CD4-positive, alpha-beta memory T cell (primary cell): ENCODE measurements at regions not wholly inside any gene's neighbourhood (a gene's known extent, or its start where the extent isn't known, plus 50 kb on each side); places are given as distances from the start of the nearest gene placed in this dataset.
A peak's percentile ranks its signal among the peaks of the same experiment; 100 is the strongest.

ENCODE experiments used
- CTCF ChIA-PET: fragments of 350-600 bp; sonication (Branson Sonifier 250); formaldehyde crosslinking; loops from one replicate; lab custom pipeline; 2021; ENCODE audit warnings: inconsistent platforms; ENCODE audit not compliant: partially characterized antibody; lab: Charles Lee
- POLR2A ChIA-PET: fragments of 350-600 bp; sonication (Branson Sonifier 250); formaldehyde crosslinking; loops from one replicate; lab custom pipeline; 2021; ENCODE audit not compliant: partially characterized antibody; lab: Charles Lee
- DNase-seq, 5 donors: peaks; one replicate each; pipeline versions ENCODE4 v3.0.0 to v3.0.0-alpha.2; 2020 to 2022; ENCODE audit warnings: mixed read lengths in 1 of 5
- H3K27ac ChIP-seq: one replicate; pipeline ENCODE4 v1.7.0; 2013; ENCODE audit warnings: low read depth, low read length
- H3K27me3 ChIP-seq: 2 replicates; pipeline ENCODE4 v1.7.0; 2013; ENCODE audit warnings: mild to moderate bottlenecking, low read length, moderate library complexity; ENCODE audit not compliant: insufficient read depth
- H3K36me3 ChIP-seq: 2 replicates; pipeline ENCODE4 v1.7.0; 2013; ENCODE audit warnings: mild to moderate bottlenecking, low read length, moderate library complexity; ENCODE audit not compliant: insufficient read depth
- H3K4me1 ChIP-seq: 2 replicates; pipeline ENCODE4 v1.7.0; 2013; ENCODE audit warnings: mild to moderate bottlenecking, low read length, moderate library complexity; ENCODE audit not compliant: insufficient read depth
- H3K4me3 ChIP-seq, 2 donors: one replicate each; pipeline ENCODE4 v1.7.0; 2013; ENCODE audit warnings: low read length in 2 of 2, mild to moderate bottlenecking in 1 of 2
- H3K9me3 ChIP-seq, 2 donors: one replicate each; pipeline ENCODE4 v1.7.0; 2013; ENCODE audit warnings: low read length in 2 of 2, control low read depth in 1 of 2; ENCODE audit not compliant: control insufficient read depth in 1 of 2
- H3K27ac Mint-ChIP-seq, 7 donors: one replicate each; pipeline ENCODE4 v1.8.0; 2020 to 2021; ENCODE audit warnings: mixed read lengths in 7 of 7, mild to moderate bottlenecking in 6 of 7, inconsistent platforms in 3 of 7, moderate library complexity in 3 of 7
- H3K27me3 Mint-ChIP-seq, 2 donors: one replicate each; pipeline ENCODE4 v1.8.0; 2020 to 2021; ENCODE audit warnings: mixed read lengths in 2 of 2
- H3K36me3 Mint-ChIP-seq, 2 donors: one replicate each; pipeline ENCODE4 v1.8.0; 2020 to 2021; ENCODE audit warnings: mixed read lengths in 2 of 2, inconsistent platforms in 1 of 2, mild to moderate bottlenecking in 1 of 2
- H3K4me1 Mint-ChIP-seq, 4 donors: one replicate each; pipeline ENCODE4 v1.8.0; 2020 to 2021; ENCODE audit warnings: mixed read lengths in 4 of 4, mild to moderate bottlenecking in 1 of 4
- H3K4me3 Mint-ChIP-seq, 8 donors: one replicate each; pipeline ENCODE4 v1.8.0; 2020 to 2021; ENCODE audit warnings: mixed read lengths in 8 of 8, mild to moderate bottlenecking in 7 of 8, moderate library complexity in 6 of 8, inconsistent platforms in 3 of 8
- H3K9me3 Mint-ChIP-seq, 8 donors: one replicate each; pipeline ENCODE4 v1.8.0; 2020 to 2021; ENCODE audit warnings: mixed read lengths in 8 of 8, mild to moderate bottlenecking in 5 of 8, inconsistent platforms in 3 of 8, moderate library complexity in 1 of 8
- intact Hi-C: fragments of 100-400 bp; cut with micrococcal nuclease; formaldehyde crosslinking; loops from one replicate; pipeline ENCODE4 v1.15.1; 2023

DNA sequence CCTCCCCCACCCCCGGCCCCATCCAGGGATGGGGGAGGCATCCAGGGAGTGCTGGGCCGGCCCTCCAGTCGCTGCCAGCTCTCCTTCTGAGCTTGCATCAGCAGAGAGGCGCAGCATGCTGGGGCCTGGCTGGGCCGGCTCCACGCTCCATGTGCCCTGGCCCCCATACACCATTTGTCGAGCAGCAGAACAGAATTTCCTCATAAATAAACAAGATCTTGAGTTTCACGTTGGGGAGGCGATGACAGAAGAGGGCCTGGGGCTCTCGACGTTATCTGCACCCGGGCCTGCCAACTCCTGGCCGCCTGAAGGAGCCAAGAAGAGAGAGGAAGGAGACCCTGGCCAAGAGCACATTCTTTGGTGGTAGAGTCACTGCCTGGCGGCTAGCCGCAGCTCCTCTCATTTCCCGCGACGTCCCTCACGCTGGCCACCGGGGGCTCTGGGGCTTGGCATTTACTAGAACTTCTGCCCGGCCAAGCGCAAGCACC, 177.0 kb downstream of the FGF18 start:
- ChIA-PET CTCF (no interaction called here), POLR2A (no interaction called here)
- Mint-ChIP-seq H3K4me1 (peaks cover 0 to 7% (median 5%) of the 10 kb centered on the region in 4 donors), H3K27me3 (peaks cover 4 to 16% of the 10 kb centered on the region in 2 donors), H3K36me3 (no peaks in the 10 kb centered on the region), H3K4me3 (no peak overlapping the region), H3K9me3 (peaks cover 0 to 4% (median 0%) of the 10 kb centered on the region in 8 donors), H3K27ac (no peak overlapping the region)
- H3K27me3 ChIP-seq, result no peaks in the 10 kb centered on the region
- no peak for DNase-seq
- no peaks in the 10 kb centered on the region for H3K9me3 ChIP-seq
- H3K27ac ChIP-seq, result no peak overlapping the region
- H3K4me3 ChIP-seq, result no peak overlapping the region
- H3K4me1 ChIP-seq, result no peaks in the 10 kb centered on the region
- no peaks in the 10 kb centered on the region for H3K36me3 ChIP-seq
- intact Hi-C loops, result no loop called here

DNA sequence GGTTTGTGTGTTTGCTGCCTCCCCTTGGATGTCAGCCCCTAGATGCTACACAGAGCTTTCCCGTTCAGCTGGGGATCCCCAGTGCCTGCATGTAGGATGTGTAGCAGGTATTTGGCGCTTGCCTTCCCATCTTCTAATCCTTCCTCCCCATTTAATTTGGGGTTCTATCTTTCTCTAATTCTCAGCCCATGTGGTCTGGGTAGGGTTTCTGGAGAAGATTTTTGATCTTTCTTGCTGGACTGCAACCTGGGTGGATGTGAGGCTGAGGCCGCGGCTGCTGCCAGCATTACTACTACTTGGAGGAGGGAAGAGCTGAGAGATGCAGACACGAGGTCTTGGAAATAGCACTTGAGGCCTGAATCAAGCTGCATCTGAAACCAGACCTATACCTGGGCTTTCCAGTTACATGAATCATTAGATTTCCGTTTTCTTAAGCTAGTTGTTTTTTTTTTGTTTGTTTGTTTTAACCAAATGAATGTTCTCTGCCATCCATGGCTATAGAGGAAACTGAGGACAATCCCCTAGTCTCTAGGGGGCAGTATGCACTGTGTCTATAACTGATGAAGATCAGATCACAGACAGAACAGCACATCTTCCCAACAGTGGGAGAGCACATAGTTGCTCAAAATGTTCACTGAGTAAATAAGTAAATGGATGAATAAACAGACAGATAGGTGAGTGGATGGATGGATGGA, 178.6 kb downstream of the FGF18 start:
- H3K9me3 Mint-ChIP-seq, result peaks cover 0 to 4% (median 0%) of the 10 kb centered on the region in 8 donors
- H3K36me3 Mint-ChIP-seq, result no peaks in the 10 kb centered on the region
- no peak for DNase-seq
- peaks cover 0 to 7% (median 5%) of the 10 kb centered on the region in 4 donors for H3K4me1 Mint-ChIP-seq
- POLR2A ChIA-PET, result no interaction called here
- no peaks in the 10 kb centered on the region for H3K9me3 ChIP-seq
- H3K4me1 ChIP-seq, result no peaks in the 10 kb centered on the region
- CTCF ChIA-PET, result no interaction called here
- no peak overlapping the region for H3K27ac Mint-ChIP-seq
- H3K4me3 Mint-ChIP-seq, result no peak overlapping the region
- intact Hi-C loops, result no loop called here
- no peaks in the 10 kb centered on the region for H3K36me3 ChIP-seq
- peaks cover 4 to 13% of the 10 kb centered on the region in 2 donors for H3K27me3 Mint-ChIP-seq
- H3K4me3 ChIP-seq, result no peak overlapping the region
- no peaks in the 10 kb centered on the region for H3K27me3 ChIP-seq
- no peak overlapping the region for H3K27ac ChIP-seq

DNA sequence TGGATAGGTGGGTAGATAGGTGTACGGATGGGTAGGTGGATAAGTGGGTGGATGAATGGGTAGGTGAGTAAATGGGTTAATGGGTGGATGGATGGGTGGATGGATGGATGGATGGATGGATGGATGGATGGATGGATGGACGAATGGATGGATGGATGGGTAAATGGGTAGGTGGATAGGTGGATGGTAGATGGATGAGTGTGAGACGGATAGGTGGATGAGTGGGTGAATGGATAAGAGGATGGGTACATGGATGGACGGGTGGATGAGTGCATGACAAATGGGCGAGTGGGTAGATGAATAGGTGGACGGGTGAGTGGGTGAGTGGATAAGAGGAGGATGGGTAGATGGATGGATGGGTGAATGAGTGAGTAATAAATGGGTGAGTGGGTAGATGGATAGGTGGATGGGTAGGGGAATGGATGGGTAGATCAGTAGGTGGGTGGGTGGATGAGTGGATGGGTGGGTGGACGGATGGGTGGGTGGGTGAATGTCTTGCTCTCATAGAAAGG, 179.2 kb downstream of the FGF18 start:
- peaks cover 0 to 7% (median 5%) of the 10 kb centered on the region in 4 donors for H3K4me1 Mint-ChIP-seq
- no peak overlapping the region for H3K27ac Mint-ChIP-seq
- H3K4me3 Mint-ChIP-seq, result no peak overlapping the region
- no peaks in the 10 kb centered on the region for H3K9me3 ChIP-seq
- POLR2A ChIA-PET, result no interaction called here
- DNase-seq, result no peak
- no peaks in the 10 kb centered on the region for H3K36me3 ChIP-seq
- peaks cover 4 to 13% of the 10 kb centered on the region in 2 donors for H3K27me3 Mint-ChIP-seq
- no peaks in the 10 kb centered on the region for H3K4me1 ChIP-seq
- no peak overlapping the region for H3K4me3 ChIP-seq
- H3K27me3 ChIP-seq, result no peaks in the 10 kb centered on the region
- intact Hi-C loops, result no loop called here
- no peaks in the 10 kb centered on the region for H3K36me3 Mint-ChIP-seq
- CTCF ChIA-PET, result no interaction called here
- H3K27ac ChIP-seq, result no peak overlapping the region
- peaks cover 0 to 4% (median 0%) of the 10 kb centered on the region in 8 donors for H3K9me3 Mint-ChIP-seq

DNA sequence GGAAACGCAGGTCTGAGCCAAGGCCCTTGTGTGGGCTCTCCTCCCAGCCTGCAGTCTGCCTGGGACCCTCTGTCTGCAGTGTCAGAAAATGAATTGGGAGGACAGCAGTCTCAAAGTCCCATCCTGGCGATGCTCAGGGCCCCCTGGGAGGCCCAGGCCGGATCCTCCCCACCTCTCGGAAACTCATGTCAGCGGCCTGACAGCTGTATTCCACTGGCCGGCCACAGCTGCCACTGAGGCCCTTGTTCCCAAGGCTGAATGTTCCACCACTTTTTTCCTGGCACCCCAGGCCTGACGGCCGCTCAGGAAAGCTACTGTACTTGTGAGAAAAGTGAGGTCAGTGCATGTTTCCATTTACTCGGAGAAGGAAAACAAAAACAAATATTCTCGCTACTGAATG, 180.0 kb downstream of the FGF18 start:
- ChIA-PET POLR2A (no interaction called here), CTCF (no interaction called here)
- H3K4me1 ChIP-seq, result no peaks in the 10 kb centered on the region
- no peak overlapping the region for H3K4me3 ChIP-seq
- Mint-ChIP-seq H3K27ac (no peak overlapping the region), H3K27me3 (peaks cover 7 to 13% of the 10 kb centered on the region in 2 donors), H3K9me3 (peaks cover 0 to 4% (median 0%) of the 10 kb centered on the region in 8 donors), H3K4me1 (peaks cover 0 to 7% (median 5%) of the 10 kb centered on the region in 4 donors), H3K4me3 (no peak overlapping the region), H3K36me3 (no peaks in the 10 kb centered on the region)
- intact Hi-C loops, result no loop called here
- no peak overlapping the region for H3K27ac ChIP-seq
- H3K27me3 ChIP-seq, result no peaks in the 10 kb centered on the region
- H3K9me3 ChIP-seq, result no peaks in the 10 kb centered on the region
- no peak for DNase-seq
- H3K36me3 ChIP-seq, result no peaks in the 10 kb centered on the region

DNA sequence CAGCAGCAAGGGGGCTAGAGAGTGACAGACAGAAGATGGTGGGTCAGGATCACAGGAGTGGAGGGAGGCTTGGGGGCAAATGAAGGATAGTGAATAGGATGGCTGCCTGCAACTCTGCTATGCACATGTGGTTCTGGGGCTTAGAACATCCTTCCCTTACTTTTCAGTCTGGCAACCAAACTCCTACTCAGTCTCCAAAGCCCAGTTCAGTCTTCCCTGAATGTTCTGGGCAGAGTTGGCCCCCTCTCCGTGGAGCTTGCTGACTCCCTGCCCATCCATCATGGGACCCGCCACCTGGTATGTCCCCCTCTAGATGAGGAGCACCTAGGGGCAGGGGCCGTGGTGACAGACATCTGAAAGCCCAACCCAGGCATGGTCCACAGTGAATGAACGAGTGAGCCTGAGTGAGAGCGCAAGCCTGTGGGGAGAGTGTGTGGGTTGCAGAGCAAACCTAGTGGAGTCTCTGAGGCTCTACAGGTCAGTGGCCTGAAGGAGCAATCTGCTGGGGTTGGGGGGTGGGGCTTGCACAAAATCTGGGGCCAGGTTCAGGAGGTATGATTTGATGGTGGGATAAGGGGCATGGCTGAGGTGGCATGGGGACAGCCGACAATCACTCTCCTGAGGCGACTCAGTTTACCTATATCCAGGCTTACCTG, 180.6 kb downstream of the FGF18 start:
- Histone ChIP-seq H3K4me3 (no peak overlapping the region), H3K36me3 (no peaks in the 10 kb centered on the region), H3K4me1 (no peaks in the 10 kb centered on the region), H3K27ac (no peak overlapping the region), H3K27me3 (no peaks in the 10 kb centered on the region), H3K9me3 (no peaks in the 10 kb centered on the region)
- Mint-ChIP-seq H3K27me3 (peaks cover 11 to 13% of the 10 kb centered on the region in 2 donors), H3K36me3 (no peaks in the 10 kb centered on the region), H3K4me3 (no peak overlapping the region), H3K9me3 (peaks cover 0 to 4% (median 0%) of the 10 kb centered on the region in 8 donors), H3K4me1 (peaks cover 0 to 7% (median 5%) of the 10 kb centered on the region in 4 donors), H3K27ac (no peak overlapping the region)
- CTCF ChIA-PET, result no interaction called here
- POLR2A ChIA-PET, result no interaction called here
- no peak for DNase-seq
- intact Hi-C loops, result no loop called here

DNA sequence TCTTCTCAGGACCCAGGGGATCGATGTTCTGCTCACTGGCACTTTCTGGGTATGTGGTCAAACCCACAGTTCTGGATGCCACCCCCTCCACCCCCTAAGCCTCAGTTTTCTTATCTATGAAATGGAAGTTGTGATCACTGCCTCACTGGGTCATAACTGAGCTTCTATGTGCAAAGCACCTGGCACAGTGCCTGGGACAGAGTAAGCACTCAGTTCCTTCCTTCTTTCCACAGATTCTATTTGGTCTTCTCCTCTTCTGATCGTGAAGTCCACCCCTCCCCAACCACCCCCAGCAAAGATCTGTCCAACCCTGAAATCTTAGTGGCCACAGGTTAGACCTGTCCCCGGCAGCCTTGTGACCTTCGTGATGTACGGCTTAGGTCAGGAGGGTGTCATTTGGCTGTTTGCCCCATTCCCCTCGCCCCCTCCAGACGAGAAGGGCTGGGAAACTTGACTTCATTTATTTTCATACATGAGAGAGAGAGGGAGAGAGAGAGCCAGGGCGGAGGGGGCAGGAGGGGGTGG, 181.4 kb downstream of the FGF18 start:
- H3K27me3 ChIP-seq, result no peaks in the 10 kb centered on the region
- H3K4me3 ChIP-seq, result no peak overlapping the region
- H3K9me3 Mint-ChIP-seq, result peaks cover 0 to 4% (median under 1%) of the 10 kb centered on the region in 8 donors
- H3K4me1 ChIP-seq, result no peaks in the 10 kb centered on the region
- H3K27ac Mint-ChIP-seq, result no peak overlapping the region
- H3K36me3 Mint-ChIP-seq, result no peaks in the 10 kb centered on the region
- H3K27ac ChIP-seq, result no peak overlapping the region
- no peaks in the 10 kb centered on the region for H3K9me3 ChIP-seq
- peaks cover 0 to 7% (median 5%) of the 10 kb centered on the region in 4 donors for H3K4me1 Mint-ChIP-seq
- H3K27me3 Mint-ChIP-seq, result peaks cover 10 to 11% of the 10 kb centered on the region in 2 donors
- peak overlapping the region in 1 of 8 donors; percentile 22 for H3K4me3 Mint-ChIP-seq
- POLR2A ChIA-PET, result no interaction called here
- DNase-seq, result no peak
- no peaks in the 10 kb centered on the region for H3K36me3 ChIP-seq
- CTCF ChIA-PET, result no interaction called here
- intact Hi-C loops, result no loop called here

DNA sequence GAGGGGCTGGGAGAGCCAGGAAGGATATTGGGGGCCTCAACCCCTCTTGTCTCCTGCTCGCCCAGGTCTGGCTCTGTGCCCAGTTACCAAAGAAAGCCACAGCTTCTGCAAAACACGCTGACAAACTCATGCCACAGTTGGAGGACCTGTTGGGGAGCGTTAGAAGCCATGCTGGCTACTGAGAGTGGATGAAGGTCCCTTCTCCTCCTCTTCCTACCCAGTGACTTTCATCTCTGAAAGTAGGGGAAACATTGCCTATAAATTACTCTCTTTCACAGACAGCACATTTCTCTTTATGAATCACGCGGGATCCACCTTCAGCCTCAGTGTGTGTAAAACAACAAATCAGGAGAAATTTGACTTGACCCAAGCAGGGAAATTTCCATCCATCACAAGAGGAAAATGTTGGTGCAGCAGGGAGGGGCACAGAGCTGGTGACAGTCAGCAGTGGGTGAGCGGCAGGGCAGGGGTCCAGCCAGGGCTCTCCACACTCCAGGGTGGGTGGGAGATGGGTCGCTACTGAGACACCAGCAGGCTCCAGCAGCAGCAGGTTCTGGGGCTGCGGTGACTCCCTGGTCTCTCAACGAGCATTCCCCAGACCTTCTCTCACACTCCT, 181.9 kb downstream of the FGF18 start:
- Histone ChIP-seq H3K9me3 (no peaks in the 10 kb centered on the region), H3K27ac (no peak overlapping the region), H3K4me3 (no peak overlapping the region), H3K27me3 (no peaks in the 10 kb centered on the region), H3K4me1 (no peaks in the 10 kb centered on the region), H3K36me3 (no peaks in the 10 kb centered on the region)
- DNase-seq, result no peak
- Mint-ChIP-seq H3K4me1 (peaks cover 0 to 7% (median 5%) of the 10 kb centered on the region in 4 donors), H3K27me3 (peaks cover 12 to 13% of the 10 kb centered on the region in 2 donors), H3K4me3 (no peak overlapping the region), H3K27ac (no peak overlapping the region), H3K9me3 (peaks cover 0 to 9% (median 2%) of the 10 kb centered on the region in 8 donors), H3K36me3 (no peaks in the 10 kb centered on the region)
- CTCF ChIA-PET, result no interaction called here
- intact Hi-C loops, result no loop called here
- POLR2A ChIA-PET, result no interaction called here
